ENCODE measurements at regions not wholly inside any gene's neighbourhood (a gene's known extent, or its start where the extent isn't known, plus 50 kb on each side); places are given as distances from the start of the nearest gene placed in this dataset.

- DNase-seq (ENCODE audit: low spot score) = no peak
These were observed 64.3 kb upstream of the VANGL1 start for GRCh38 chr1:115577513-115577912.

GRCh38 chr1:115575661-115576060 is 66.1 kb upstream of the VANGL1 start:
- DNase-seq (ENCODE audit: low spot score) = no peak

DNA sequence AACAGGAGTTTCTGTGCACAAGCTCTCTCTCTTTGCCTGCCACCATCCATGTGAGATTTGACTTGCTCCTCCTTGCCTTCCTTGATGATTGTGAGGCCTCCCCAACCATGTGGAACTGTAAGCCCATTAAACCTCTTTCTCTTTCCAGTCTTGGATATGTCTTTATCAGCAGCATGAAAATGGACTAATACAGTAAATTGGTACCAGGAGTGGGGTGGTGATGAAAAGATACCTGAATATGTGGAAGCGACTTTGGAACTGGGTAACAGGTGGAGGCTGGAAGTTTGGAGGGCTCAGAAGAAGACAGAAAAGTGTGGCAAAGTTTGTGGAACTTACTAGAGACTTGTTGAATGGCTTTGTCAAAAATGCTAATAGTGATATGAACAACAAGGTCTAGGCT is 69.1 kb upstream of the VANGL1 start:
- no peak for DNase-seq (ENCODE audit: low spot score)

DNA sequence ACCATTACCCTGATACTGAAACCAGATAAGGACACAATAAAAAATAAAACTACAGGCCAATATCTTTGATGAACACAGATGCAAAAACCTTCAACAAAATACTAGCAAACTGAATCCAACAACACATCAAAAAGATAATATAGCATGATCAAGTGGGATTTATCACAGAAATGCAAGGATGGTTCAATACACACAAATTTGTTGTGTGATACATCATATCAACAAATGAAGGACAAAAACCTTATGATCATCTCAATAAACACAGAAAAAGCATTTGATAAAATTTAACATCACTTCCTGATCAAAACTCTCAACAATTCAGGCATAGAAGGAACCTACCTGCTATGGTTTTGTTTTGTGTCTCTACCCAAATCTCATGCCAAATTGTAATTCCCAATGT is 74.3 kb upstream of the VANGL1 start:
- no peak for DNase-seq (ENCODE audit: low spot score)

DNA sequence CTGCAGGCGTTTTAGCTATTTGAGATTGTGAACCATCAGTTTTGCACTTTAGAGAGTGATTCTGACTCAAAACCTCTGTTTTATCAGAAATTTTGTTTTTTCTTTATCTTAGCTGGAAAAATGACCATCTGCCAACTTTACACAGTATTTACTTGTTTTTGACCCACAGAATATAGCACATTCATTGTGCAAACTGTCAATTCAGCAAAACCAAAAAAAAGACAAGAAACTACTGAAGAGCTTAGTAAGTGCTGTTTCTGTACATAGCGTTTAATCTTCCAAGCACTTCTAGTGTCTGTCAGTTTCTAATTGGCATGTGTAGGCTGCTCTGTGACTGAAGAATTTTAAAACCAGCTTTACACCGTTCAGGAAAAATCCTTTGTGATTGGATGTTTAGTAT is 76.0 kb upstream of the VANGL1 start:
- DNase-seq (ENCODE audit: low spot score) = no peak

DNA sequence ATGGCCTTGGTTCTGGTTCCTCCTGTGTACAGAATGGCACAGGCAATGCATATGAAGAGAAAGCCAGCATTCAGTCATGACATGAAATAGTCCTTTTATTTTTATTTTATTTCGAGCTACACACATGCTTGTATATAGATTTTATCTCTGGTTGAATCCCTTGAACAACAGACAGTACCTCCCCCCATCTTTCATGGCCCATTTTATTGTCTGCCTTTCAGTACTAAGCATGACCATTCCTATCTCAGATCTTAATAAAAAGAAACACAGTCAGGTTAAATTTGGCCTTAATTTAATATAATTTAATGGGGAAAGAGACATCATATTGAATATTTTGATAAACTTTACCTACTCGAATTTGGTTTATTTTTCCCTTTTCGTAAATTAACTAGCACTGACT is 76.4 kb upstream of the VANGL1 start:
- no peak for DNase-seq (ENCODE audit: low spot score)

DNA sequence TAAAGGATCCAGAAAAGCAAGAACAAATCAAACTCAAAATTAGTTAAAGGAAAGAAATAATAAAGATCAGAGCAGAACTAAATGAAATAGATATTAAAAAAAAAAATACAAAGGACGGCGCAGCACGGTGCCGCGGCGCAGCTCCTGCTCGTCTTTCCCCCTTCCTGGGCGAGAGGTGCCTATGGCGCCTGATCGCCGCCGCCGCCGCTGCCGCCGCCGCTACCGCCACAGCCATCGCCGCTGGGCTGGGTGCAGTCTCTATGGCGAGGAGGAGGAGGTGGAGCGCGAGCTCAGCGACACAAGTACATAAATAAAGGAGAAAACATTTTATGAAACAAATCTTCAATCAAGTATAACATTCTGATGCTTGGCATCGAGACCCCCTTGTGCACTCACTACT is 77.6 kb upstream of the VANGL1 start:
- DNase-seq (ENCODE audit: low spot score) = no peak

GRCh38 chr1:115560027-115560426 is 81.7 kb upstream of the VANGL1 start:
- DNase-seq (ENCODE audit: low spot score) = no peak

GRCh38 chr1:115558275-115558674 is 83.5 kb upstream of the VANGL1 start:
- DNase-seq (ENCODE audit: low spot score) = no peak

DNA sequence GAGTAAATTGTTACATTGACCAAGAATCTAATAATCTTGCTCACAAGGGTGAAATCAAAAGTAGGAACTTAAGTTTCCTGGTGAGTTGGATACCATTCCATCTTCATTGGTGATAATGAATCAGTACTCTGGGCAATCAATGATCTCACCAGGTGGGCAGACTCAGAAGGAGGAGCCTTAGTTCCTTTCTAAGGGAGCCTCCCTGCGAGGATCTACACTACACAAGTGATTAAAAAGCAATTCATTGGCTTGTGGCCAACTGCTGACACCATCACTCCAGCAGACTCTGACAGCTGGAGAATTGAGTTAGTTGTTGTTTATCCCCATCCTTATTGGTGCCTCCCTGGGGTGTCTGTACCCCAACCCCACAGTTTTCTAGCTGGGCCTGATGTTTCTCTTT is 84.1 kb upstream of the VANGL1 start:
- DNase-seq (ENCODE audit: low spot score) = peak; percentile 8

GRCh38 chr1:115556236-115556635 is 85.5 kb upstream of the VANGL1 start:
- DNase-seq (ENCODE audit: low spot score) = no peak

GRCh38 chr1:115555446-115555845 is 86.3 kb upstream of the VANGL1 start:
- DNase-seq (ENCODE audit: low spot score) = peak; percentile 14

GRCh38 chr1:115547696-115548095 is 94.1 kb upstream of the VANGL1 start:
- DNase-seq (ENCODE audit: low spot score) = no peak

- no peak for DNase-seq (ENCODE audit: low spot score)
These were observed 94.9 kb upstream of the VANGL1 start for GRCh38 chr1:115546846-115547245.

DNA sequence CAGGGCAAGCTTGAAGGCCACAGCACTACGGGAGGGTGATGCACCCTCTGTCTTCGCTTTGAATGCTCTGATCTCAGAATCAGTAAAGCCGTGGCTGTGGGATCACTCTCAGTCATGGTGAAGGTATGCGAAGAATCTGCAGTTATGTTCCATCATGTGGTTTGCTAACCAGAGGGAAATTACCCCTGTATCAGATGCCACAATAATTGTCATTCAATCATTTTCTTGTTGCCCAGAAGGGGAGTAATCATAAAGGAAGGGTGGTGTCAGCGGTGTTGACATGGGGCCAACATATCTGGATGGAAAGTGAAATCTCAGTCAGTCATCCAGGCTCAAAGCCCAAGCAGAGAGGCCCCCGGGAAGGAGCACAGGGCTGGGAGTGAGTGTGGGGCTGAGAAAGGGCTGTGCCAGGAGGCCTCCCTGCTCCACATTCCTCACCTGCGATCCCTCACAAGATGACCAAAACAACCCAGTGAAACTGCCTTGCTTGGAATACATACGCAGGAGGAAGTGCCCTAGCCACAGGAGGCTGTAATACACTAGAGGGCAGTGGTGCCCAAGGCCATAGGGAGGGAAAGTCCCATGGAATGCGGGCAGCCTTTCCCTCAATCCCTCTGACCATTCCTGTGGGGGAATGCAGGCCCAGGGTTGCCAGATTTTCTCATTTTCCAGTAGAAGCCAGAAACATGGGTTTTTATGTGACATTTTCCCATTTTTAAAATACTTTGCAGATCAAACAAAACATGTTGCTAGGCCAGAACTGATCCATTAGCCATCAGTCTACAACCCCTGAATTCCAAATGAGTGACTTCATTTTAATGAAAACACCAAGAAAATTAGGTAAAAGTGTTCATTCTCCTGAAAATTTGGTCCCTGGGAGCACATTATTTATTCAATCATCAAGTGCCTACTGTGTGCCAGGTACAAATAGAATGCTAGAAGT is 95.7 kb upstream of the VANGL1 start:
- DNase-seq (ENCODE audit: low spot score) = peak; percentile 85

DNA sequence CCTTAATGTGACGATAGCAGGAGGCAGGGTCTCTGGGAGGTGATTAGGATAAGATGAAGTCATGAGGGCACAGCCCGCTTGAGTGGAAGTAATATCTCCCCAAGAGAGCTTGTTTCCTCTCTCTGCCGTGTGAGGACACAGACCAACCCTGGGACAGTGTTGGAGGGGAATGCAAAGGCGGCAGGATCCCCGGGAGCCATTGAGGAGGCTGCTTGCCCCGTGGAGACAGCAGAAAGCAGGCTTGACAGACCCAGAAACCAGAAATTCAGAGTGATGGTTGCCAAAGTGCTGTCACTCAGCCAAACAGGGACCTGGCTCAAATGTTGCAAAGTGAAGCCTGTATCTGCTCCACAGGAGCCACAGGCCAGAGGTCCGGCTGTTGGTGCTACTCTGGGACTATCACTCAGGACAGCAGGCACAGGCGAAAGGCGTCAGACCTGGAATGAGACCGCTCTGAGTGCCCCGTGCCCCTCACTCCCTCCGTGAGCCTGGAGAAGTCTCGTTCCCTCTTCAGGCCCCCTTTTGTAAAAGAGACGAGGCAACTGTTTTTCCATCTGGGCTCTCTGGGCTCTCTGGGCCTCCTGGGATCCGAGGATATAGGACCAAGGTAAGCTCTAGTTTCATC is 96.6 kb upstream of the VANGL1 start:
- no peak for DNase-seq (ENCODE audit: low spot score)

GRCh38 chr1:115544131-115544530 is 97.6 kb upstream of the VANGL1 start:
- DNase-seq (ENCODE audit: low spot score) = no peak

DNA sequence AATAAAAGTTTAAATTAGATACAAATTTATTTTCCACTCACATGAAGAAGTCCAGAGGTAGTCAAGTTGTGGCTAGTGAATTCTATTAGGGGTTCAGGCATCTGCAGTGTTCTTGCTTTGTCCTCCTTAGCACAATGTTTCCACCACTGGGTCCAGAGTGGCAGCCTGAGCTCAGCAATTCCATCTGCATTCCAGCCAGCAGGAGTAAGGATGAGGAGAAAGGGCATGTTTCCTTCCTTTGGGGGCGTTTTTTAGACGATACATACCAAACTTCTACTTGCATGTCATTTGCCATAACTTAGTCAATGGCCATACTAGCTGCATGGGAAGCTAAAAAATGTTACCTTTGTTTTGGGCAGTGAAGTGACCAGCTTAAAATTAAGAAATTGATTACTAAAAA is 98.5 kb upstream of the VANGL1 start:
- no peak for DNase-seq (ENCODE audit: low spot score)

DNA sequence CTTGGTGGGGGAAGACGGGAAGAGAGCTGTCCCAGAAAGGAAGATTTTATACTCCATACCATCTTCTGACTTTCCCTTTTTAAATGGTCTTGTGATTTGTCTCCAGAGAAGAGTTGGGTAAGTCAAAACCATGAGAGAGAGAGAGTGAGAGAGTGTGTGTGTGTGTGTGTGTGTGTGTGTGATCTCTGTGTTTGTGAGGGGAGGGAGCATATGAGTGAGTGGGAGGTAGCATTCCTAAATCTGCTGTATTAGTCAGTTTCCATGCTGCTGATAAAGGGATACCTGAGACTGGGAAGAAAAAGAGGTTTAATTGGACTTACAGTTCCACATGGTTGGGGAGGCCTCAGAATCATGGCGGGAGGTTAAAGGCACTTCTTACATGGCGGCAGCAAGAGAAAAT is 102.0 kb upstream of the VANGL1 start:
- no peak for DNase-seq (ENCODE audit: low spot score)

GRCh38 chr1:115539061-115539460 is 102.7 kb upstream of the VANGL1 start:
- no peak for DNase-seq (ENCODE audit: low spot score)

DNA sequence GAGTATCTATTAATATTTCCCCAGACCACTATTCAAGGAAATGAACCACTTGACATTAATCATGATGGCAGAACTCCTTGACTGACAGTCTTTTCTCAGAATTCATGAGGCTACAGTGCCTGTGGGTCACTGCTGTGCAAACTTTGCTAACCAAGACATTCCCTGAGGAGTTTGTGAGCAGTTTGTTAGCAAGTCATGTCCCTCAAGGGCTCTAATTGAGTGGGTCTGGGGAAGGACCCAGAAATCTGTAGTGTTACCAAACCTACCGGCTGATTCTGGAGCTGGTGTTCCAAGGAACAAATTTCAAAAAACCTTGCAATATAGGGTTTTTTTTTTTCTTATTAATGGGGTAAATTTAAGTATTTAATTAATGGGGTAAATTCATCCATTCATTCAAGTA is 103.2 kb upstream of the VANGL1 start:
- no peak for DNase-seq (ENCODE audit: low spot score)

DNA sequence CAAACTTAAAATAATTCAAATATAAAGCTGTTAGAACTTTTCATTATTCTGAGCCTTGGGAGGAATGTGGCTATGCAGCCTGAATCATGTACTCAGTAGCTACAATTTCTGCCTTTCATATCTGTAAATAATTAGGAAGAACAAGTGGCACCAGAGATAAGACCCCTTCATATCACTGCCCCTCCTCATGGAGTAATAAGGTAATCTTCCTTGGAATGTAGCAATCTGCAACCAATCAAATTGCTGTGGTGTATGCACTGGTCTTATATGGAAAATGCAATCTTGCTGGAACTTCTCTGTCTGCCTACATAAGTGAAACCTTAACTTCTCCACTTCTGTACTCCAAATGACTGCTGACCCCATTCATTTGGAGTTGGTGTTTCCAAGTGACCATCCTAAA is 104.4 kb upstream of the VANGL1 start:
- no peak for DNase-seq (ENCODE audit: low spot score)

DNA sequence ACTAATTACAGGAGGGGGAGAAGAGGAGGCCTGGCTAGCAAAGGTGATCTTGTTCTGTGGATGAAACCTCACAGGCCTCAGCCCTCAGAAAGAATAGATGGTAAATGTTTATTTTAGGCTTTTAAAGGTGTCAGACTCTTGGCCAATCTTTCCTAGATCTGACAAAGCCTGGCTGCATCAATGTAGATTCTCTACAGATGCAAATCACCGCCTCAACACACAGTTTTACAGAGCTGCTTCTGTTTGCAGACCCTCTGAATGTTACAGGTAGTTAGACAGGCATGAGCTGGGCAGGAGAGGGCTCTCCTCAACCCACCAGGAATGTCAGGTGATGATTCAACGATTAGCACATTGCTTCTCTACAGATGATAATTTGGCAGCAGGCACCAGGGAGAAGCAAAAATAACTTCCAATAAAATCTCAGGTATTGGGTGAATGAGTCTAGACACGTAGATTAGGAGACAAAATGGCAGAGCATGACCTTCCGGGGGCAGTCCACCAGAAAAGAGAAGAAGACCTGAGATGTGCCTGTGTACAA is 105.4 kb upstream of the VANGL1 start:
- DNase-seq (ENCODE audit: low spot score) = no peak

Measured in AG08396 (cell line).